ENCODE measurements at regions not wholly inside any gene's neighbourhood (a gene's known extent, or its start where the extent isn't known, plus 50 kb on each side); places are given as distances from the start of the nearest gene placed in this dataset.

- H3K27ac ChIP-seq (ENCODE audit: low read depth, low read length): no peak overlapping the region
- WGBS, 3 donors: 59 to 67% (median 65%) methylated on average over 3 of the region's 3 CpGs
Observed at GRCh38 chr2:196481324-196481697, 158.2 kb upstream of the CCDC150 start.

- WGBS, 3 donors: 78 to 93% (median 90%) methylated on average over 6 of the region's 6 CpGs
- no peak overlapping the region for H3K27ac ChIP-seq (ENCODE audit: low read depth, low read length)
Observed at GRCh38 chr2:196482119-196483065, 157.1 kb upstream of the CCDC150 start.

GRCh38 chr2:196486146-196486545, 153.4 kb upstream of the CCDC150 start:
- no peak overlapping the region for H3K27ac ChIP-seq (ENCODE audit: low read depth, low read length)
- WGBS, 3 donors: 48 to 57% (median 51%) methylated on average over 3 of the region's 3 CpGs

GRCh38 chr2:196487417-196487816, 152.1 kb upstream of the CCDC150 start:
- WGBS, 3 donors: 55 to 66% (median 55%) methylated on average over 3 of the region's 3 CpGs

GRCh38 chr2:196489371-196489770, 150.1 kb upstream of the CCDC150 start:
- WGBS, 3 donors: 59 to 88% (median 79%) methylated on average over 1 of the region's 1 CpG
- H3K27ac ChIP-seq (ENCODE audit: low read depth, low read length): no peak overlapping the region

More at GRCh38 chr2:196487417-196487816, 152.1 kb upstream of the CCDC150 start:
- no peak overlapping the region for H3K27ac ChIP-seq (ENCODE audit: low read depth, low read length)

GRCh38 chr2:196492946-196493345, 146.6 kb upstream of the CCDC150 start:
- no peak overlapping the region for H3K27ac ChIP-seq (ENCODE audit: low read depth, low read length)
- WGBS, 3 donors: 76 to 93% (median 92%) methylated on average over 3 of the region's 3 CpGs

GRCh38 chr2:196498962-196499361, 140.6 kb upstream of the CCDC150 start:
- 82 to 85% (median 83%) methylated on average over 3 of the region's 3 CpGs for WGBS, 3 donors
- no peak overlapping the region for H3K27ac ChIP-seq (ENCODE audit: low read depth, low read length)

- H3K27ac ChIP-seq (ENCODE audit: low read depth, low read length): no peak overlapping the region
- 97 to 99% (median 97%) methylated on average over 2 of the region's 2 CpGs for WGBS, 3 donors
Observed at GRCh38 chr2:196499686-196500085, 139.8 kb upstream of the CCDC150 start.

- H3K27ac ChIP-seq (ENCODE audit: low read depth, low read length): no peak overlapping the region
Observed at GRCh38 chr2:196500686-196501431, 138.7 kb upstream of the CCDC150 start.

GRCh38 chr2:196501836-196502235, 137.7 kb upstream of the CCDC150 start:
- H3K27ac ChIP-seq (ENCODE audit: low read depth, low read length): no peak overlapping the region
- 65 to 89% (median 79%) methylated on average over 2 of the region's 2 CpGs for WGBS, 3 donors

More at GRCh38 chr2:196500686-196501431, 138.7 kb upstream of the CCDC150 start:
- WGBS, 3 donors: 75 to 78% (median 78%) methylated on average over 4 of the region's 4 CpGs

GRCh38 chr2:196502386-196502785, 137.1 kb upstream of the CCDC150 start:
- WGBS, 3 donors: 87 to 93% (median 88%) methylated on average over 6 of the region's 6 CpGs
- no peak overlapping the region for H3K27ac ChIP-seq (ENCODE audit: low read depth, low read length)

- WGBS, 3 donors: 69 to 90% (median 83%) methylated on average over 4 of the region's 4 CpGs
- no peak overlapping the region for H3K27ac ChIP-seq (ENCODE audit: low read depth, low read length)
Observed at GRCh38 chr2:196503398-196503797, 136.1 kb upstream of the CCDC150 start.

GRCh38 chr2:196504788-196505187, 134.7 kb upstream of the CCDC150 start:
- H3K27ac ChIP-seq (ENCODE audit: low read depth, low read length): no peak overlapping the region

GRCh38 chr2:196510246-196510645, 129.3 kb upstream of the CCDC150 start:
- H3K27ac ChIP-seq (ENCODE audit: low read depth, low read length): no peak overlapping the region
- 67 to 93% (median 85%) methylated on average over 1 of the region's 1 CpG for WGBS, 3 donors

GRCh38 chr2:196511258-196512168, 128.0 kb upstream of the CCDC150 start:
- 68 to 92% (median 89%) methylated on average over 3 of the region's 3 CpGs for whole genome bisulfite sequencing, 3 donors
- H3K27ac ChIP-seq (ENCODE audit: low read depth, low read length): no peak overlapping the region

GRCh38 chr2:196513796-196514526, 125.6 kb upstream of the CCDC150 start:
- 83 to 94% (median 93%) methylated on average over 11 of the region's 11 CpGs for WGBS, 3 donors
- no peak overlapping the region for H3K27ac ChIP-seq (ENCODE audit: low read depth, low read length)

GRCh38 chr2:196514641-196515040, 124.9 kb upstream of the CCDC150 start:
- H3K27ac ChIP-seq (ENCODE audit: low read depth, low read length): no peak overlapping the region
- 83 to 89% (median 87%) methylated on average over 5 of the region's 5 CpGs for WGBS, 3 donors

- WGBS, 3 donors: 86 to 95% (median 93%) methylated on average over 11 of the region's 11 CpGs
- no peak overlapping the region for H3K27ac ChIP-seq (ENCODE audit: low read depth, low read length)
Observed at GRCh38 chr2:196515051-196515450, 124.5 kb upstream of the CCDC150 start.
